ENCODE measurements at regions not wholly inside any gene's neighbourhood (a gene's known extent, or its start where the extent isn't known, plus 50 kb on each side); places are given as distances from the start of the nearest gene placed in this dataset.

- TF ChIP-seq GATA3 (IDR thresholded peaks at IDR 0.05; ENCODE audit: low read depth, low read length) (no peak), GATA2 (IDR thresholded peaks at IDR 0.05; ENCODE audit: low read depth, low read length) (no peak)
Observed at GRCh38 chrX:30957753-30958152, 68.7 kb upstream of the TAB3 start.

Measured in SH-SY5Y (cell line).